HG02885 (cell line): ENCODE measurements at regions not wholly inside any gene's neighbourhood (a gene's known extent, or its start where the extent isn't known, plus 50 kb on each side); places are given as distances from the start of the nearest gene placed in this dataset.
"Not testable (repeated sequence)": the region's sequence is repeated elsewhere in the genome, so short reads cannot be mapped to it uniquely, and the experiment has no call there.

Experiments
- ATAC-seq: cut with Tn5 transposase; IDR thresholded peaks from one replicate; pipeline ENCODE4 v1.9.1; 2021; ENCODE audit warnings: mild to moderate bottlenecking; ENCODE audit not compliant: unreplicated experiment, poor library complexity

DNA sequence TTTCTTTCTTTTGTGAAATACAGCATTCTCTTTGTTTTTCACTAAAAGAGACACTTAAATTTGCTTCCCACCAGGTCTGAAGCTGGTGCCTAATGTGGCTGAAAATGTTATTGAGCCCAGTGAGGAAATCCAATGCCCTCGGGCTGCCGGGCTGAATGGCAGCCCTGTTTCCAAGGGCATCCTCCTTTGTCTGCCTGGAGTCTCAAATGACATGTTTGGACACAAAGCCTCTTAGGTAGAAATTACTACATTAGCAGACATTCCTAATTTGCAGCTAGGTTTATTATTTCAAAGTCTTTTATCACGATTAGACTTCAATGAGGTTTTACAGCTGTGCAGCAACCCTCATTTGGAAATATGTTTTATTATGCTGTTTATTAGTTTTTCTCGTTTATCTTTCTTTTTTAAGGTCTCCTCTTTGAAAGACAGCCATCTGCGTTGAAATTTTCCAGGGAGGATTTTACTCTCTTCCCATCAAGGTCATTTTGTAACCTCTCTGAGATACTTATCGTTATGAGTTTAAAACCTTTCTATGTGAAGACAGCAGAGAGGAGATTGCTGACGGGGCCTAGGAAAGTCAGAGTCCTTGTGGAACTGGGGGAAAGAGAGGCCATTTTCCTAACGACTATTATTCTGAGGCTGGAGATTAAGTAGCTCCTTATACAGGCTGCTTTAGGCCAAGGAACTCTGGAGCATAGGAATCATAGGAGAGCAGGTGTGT lies 59.0 kb upstream of the ZNF532 start:
- no peak for ATAC-seq

- ATAC-seq, result peak; percentile 98
These were observed 57.6 kb upstream of the ZNF532 start for GRCh38 chr18:58806826-58807714.

GRCh38 chr18:58807766-58808165 lies 56.9 kb upstream of the ZNF532 start:
- no peak for ATAC-seq

DNA sequence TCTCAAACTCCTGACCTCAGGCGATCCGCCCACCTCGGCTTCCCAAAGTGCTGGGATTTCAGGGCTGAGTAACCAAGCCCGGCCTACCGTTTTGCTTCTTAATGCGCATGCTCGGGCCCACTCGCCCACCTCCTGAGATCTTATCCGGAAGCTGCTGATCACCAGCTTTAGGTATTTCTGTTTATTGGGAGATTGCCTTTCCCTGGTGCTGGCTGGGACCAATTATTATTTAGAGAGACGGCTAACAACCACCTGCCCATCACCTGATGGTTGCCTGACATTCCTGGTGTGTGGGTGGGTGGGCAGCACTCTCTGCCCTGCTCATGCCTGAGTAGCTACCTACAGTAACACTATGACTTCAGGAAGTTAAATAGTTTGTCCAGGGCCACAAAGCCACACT lies 56.3 kb upstream of the ZNF532 start:
- no peak for ATAC-seq

GRCh38 chr18:58811859-58812258 lies 52.8 kb upstream of the ZNF532 start:
- ATAC-seq, result not testable (repeated sequence)

- ATAC-seq, result no peak
These were observed 51.6 kb upstream of the ZNF532 start for GRCh38 chr18:58813105-58813504.

DNA sequence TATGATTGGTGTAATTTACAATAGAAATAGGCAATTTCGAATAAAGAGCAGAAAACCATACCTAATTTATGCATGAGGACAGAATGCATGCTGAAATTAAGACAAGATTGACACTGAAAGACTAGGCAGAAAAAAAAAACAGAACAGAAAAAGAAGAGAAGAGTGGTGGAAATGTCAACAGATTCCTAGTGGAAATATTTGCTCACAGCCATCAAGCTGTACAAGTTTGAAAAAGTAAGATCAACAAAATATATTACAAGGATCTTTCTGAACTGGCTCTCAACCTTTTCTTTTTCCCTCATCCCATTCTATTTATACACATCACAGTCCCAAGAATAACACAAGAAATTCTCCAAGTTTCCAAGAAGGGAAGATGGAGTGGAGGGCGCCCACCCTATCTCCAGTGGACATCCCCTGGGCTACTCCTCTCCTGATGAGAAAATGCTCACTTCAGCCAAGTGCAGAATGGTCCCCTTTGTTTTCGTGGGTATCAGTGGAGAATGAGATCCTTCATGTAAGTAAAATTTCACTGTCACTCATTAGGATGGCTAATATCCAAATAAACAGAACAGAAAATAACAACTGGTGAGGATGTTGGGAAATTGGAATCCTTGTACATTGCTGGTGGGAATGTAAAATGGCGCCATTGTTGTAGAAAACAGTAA lies 51.0 kb upstream of the ZNF532 start:
- ATAC-seq, result no peak

DNA sequence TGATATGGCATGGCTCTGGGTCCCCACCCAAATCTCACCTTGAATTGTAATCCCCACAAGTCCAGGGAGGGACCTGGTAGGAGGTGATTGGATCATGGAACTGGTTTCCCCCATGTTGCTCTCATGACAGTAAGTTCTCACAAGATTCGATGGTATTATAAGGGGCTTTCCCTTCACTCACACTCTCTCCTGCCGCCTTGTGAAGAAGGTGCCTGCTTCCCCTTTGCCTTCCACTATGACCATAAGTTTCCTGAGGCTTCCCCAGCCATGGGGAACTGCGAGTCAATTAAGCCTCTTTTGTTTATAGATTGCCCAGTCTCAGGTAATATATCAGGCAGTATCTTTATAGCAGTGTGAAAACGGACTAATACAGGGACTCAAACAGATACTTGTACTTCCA lies 50.4 kb upstream of the ZNF532 start:
- no peak for ATAC-seq
